Endothelial cell (in vitro differentiated cells): ENCODE measurements at regions not wholly inside any gene's neighbourhood (a gene's known extent, or its start where the extent isn't known, plus 50 kb on each side); places are given as distances from the start of the nearest gene placed in this dataset.

Experiments
- DNase-seq: peaks from one replicate; pipeline ENCODE4 v3.0.0; 2021; ENCODE audit warnings: low spot score
- H3K27ac Mint-ChIP-seq: one replicate; pipeline ENCODE4 v1.8.0; 2021; ENCODE audit warnings: mixed read lengths, inconsistent platforms; ENCODE audit not compliant: unreplicated experiment
- H3K27me3 Mint-ChIP-seq: one replicate; pipeline ENCODE4 v1.8.0; 2021; ENCODE audit warnings: mild to moderate bottlenecking, moderate library complexity, mixed read lengths, inconsistent platforms; ENCODE audit not compliant: unreplicated experiment
- H3K36me3 Mint-ChIP-seq: one replicate; pipeline ENCODE4 v1.8.0; 2021; ENCODE audit warnings: mild to moderate bottlenecking, low read depth, mixed read lengths, inconsistent platforms; ENCODE audit not compliant: unreplicated experiment
- H3K4me1 Mint-ChIP-seq: one replicate; pipeline ENCODE4 v1.8.0; 2021; ENCODE audit warnings: mild to moderate bottlenecking, mixed read lengths, inconsistent platforms; ENCODE audit not compliant: unreplicated experiment
- H3K4me3 Mint-ChIP-seq: one replicate; pipeline ENCODE4 v1.8.0; 2021; ENCODE audit warnings: mild to moderate bottlenecking, mixed read lengths, inconsistent platforms; ENCODE audit not compliant: unreplicated experiment
- H3K9me3 Mint-ChIP-seq: one replicate; pipeline ENCODE4 v1.8.0; 2021; ENCODE audit warnings: mixed read lengths, inconsistent platforms; ENCODE audit not compliant: unreplicated experiment
- TF ChIP-seq, protein P1 (sequence below): fragments of 200-600 bp; sonication (generic); IDR thresholded peaks from one replicate; pipeline ENCODE4 v1.5.0; 2021; ENCODE audit warnings: antibody characterized with exemption; ENCODE audit not compliant: unreplicated experiment

DNA sequence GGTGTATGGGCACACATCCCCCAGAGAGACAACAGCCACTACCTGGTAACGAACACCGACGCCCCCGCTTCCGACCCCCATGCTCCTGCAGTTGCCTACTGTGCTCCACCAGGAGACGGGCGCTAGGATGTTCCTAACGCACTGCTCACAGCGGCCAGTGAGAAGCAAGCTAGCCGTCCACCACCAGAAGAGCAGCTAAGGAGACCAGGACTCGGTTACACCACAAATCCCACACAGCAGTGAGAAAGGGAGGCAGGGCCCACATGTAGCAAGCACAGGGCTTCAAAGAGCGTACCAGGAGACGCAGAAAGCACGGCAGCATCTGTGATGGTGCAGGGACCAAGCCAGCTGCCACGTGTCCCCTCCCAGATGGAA is 117.0 kb downstream of the NCOR2 start:
- no peak for DNase-seq
- peaks cover 17% of the 10 kb centered on the region for H3K36me3 Mint-ChIP-seq
- TF ChIP-seq, protein P1, sequence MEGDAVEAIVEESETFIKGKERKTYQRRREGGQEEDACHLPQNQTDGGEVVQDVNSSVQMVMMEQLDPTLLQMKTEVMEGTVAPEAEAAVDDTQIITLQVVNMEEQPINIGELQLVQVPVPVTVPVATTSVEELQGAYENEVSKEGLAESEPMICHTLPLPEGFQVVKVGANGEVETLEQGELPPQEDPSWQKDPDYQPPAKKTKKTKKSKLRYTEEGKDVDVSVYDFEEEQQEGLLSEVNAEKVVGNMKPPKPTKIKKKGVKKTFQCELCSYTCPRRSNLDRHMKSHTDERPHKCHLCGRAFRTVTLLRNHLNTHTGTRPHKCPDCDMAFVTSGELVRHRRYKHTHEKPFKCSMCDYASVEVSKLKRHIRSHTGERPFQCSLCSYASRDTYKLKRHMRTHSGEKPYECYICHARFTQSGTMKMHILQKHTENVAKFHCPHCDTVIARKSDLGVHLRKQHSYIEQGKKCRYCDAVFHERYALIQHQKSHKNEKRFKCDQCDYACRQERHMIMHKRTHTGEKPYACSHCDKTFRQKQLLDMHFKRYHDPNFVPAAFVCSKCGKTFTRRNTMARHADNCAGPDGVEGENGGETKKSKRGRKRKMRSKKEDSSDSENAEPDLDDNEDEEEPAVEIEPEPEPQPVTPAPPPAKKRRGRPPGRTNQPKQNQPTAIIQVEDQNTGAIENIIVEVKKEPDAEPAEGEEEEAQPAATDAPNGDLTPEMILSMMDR = no peak
- peaks cover 5% of the 10 kb centered on the region for H3K4me1 Mint-ChIP-seq
- H3K27ac Mint-ChIP-seq = no peak overlapping the region
- H3K4me3 Mint-ChIP-seq = no peak overlapping the region
- H3K27me3 Mint-ChIP-seq = peaks cover 11% of the 10 kb centered on the region
- no peaks in the 10 kb centered on the region for H3K9me3 Mint-ChIP-seq

DNA sequence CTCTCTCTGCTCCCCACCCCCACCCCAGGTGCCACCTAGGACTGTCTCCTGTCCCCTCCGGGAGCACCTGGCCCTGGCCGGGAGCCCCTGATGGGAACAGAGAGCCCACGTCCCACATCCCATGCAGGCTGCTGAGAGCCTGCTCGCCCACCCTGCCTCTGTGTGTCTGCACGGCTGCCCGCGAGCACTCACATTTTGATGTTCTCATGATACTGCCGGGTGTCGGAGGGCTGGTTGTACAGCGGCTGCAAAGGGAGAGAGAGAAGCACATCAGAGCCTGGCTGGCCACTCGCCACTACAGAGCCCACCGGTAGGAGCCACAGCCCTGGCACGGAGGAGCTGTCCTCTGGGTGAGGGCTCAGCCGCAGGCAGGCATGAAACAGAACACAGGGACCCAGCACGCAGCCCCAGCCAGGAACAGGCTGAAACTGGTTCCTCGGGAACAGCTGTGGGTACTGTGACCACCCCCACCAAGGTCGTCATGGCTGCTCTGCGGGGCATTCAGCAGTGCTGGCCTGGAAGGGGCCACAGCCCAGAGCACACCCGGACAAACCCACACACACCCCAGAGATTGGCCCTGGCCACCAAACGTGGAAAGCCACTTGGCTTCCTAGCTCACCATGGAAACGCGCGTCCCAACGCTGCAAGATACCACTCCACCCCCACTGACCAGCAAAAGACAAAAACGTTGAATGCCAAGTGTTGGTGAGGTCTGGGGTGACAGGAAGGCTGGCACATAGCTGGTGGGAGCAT is 117.6 kb downstream of the NCOR2 start:
- Mint-ChIP-seq H3K27me3 (peaks cover 10% of the 10 kb centered on the region), H3K36me3 (peaks cover 16% of the 10 kb centered on the region), H3K4me3 (peak overlapping the region; percentile 47), H3K4me1 (peaks cover 4% of the 10 kb centered on the region), H3K27ac (no peak overlapping the region), H3K9me3 (no peaks in the 10 kb centered on the region)
- DNase-seq = no peak
- TF ChIP-seq, protein P1 = no peak

DNA sequence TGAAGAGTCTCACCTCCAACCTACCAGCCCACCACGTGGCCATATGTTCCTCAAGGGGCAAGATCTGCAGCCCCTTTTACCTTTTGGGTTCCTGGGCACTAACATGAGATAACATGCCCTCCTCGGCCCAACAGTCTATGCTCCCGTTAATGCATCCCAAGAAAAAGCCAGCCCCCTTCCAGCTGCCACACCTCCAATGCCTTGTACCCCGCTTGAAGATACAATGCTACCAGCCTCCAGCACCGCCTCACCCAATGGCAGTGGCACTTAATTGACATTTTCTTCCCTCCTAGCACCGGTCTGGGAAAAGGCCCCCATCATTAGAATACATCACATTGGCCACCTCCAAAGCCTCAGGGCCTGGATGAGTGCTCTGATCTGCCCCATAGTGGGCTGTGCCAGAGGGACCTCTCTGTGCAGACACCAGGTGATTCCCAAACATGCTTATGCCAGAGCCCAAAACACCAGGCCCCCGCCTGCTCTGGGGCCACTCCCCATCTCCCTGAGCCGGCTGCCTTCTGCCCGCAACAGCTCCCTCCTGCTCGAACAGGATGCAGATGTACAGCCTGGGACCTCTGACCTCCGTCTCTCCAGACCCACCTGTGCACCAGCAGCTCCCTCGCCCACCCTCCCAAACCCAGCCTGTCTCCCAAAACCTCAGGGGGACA is 118.3 kb downstream of the NCOR2 start:
- DNase-seq = no peak
- H3K4me3 Mint-ChIP-seq = no peak overlapping the region
- H3K4me1 Mint-ChIP-seq = peaks cover 5% of the 10 kb centered on the region
- H3K9me3 Mint-ChIP-seq = no peaks in the 10 kb centered on the region
- peaks cover 20% of the 10 kb centered on the region for H3K36me3 Mint-ChIP-seq
- H3K27me3 Mint-ChIP-seq = peaks cover 10% of the 10 kb centered on the region
- TF ChIP-seq, protein P1 = no peak
- no peak overlapping the region for H3K27ac Mint-ChIP-seq

DNA sequence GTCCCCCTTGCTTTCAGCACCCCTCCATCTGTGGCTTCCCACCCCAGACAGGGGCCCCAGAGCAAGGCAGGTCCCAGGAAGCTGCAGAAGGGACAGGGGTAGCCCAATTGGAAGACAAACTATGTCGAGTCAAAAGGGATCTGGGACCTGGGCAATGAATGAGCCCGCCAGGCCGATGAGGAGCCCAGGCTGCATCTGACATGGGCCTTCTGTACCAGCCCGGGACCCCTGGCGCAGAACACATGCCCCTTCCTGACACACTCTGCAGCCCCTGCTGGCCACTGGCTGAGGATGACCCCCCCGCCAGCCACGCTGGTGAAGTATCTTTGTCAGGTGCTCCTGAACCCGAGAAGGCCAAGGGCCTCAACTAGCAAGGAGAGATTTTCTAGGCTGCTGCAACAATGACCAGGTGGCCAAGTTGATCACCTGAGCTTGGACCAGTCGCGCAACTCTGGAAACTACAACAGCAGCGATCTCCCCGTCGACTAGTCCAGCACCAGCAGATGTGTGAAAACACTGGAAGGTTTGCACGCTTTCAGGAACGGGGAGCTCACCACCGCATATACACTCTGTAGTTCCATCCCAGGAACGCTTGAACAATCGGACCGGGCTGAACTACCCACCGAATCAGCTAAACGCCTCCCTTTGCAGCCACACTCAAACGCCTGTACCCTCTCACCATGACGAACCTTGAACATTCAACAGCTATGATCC is 119.0 kb downstream of the NCOR2 start:
- H3K27me3 Mint-ChIP-seq = peaks cover 10% of the 10 kb centered on the region
- no peak overlapping the region for H3K4me3 Mint-ChIP-seq
- H3K9me3 Mint-ChIP-seq = no peaks in the 10 kb centered on the region
- no peak for DNase-seq
- H3K27ac Mint-ChIP-seq = no peak overlapping the region
- TF ChIP-seq, protein P1 = no peak
- H3K36me3 Mint-ChIP-seq = peaks cover 23% of the 10 kb centered on the region
- H3K4me1 Mint-ChIP-seq = peaks cover 3% of the 10 kb centered on the region
